Ovary (tissue), 7 donors: ENCODE measurements at regions not wholly inside any gene's neighbourhood (a gene's known extent, or its start where the extent isn't known, plus 50 kb on each side); places are given as distances from the start of the nearest gene placed in this dataset.

Experiments used
- DNase-seq, 5 donors: peaks; one replicate each; pipeline ENCODE4 v3.0.0-alpha.2; 2019 to 2020
- H3K27ac ChIP-seq, 2 donors: fragments of 200-600 bp; one replicate each; pipeline versions ENCODE4 v1.5.1 to v1.8.0; 2019 to 2022
- H3K27me3 ChIP-seq: fragments of 200-600 bp; one replicate; pipeline ENCODE4 v1.8.0; 2022
- H3K36me3 ChIP-seq: fragments of 200-600 bp; sonication (generic); one replicate; pipeline ENCODE4 v1.5.1; 2019
- H3K4me1 ChIP-seq: one replicate; pipeline ENCODE4 v1.8.1; 2013; ENCODE audit warnings: mild to moderate bottlenecking, moderate library complexity; ENCODE audit not compliant: insufficient read depth
- H3K4me3 ChIP-seq: fragments of 200-600 bp; sonication (generic); one replicate; pipeline ENCODE4 v1.5.1; 2017
- H3K9me3 ChIP-seq, 2 donors: fragments of 200-600 bp in 1 of 2; sonication (generic) in 1 of 2; one replicate each; pipeline versions ENCODE4 v1.5.1 to v1.8.1; 2013 to 2019; ENCODE audit warnings: mild to moderate bottlenecking in 1 of 2, moderate library complexity in 1 of 2
- EP300 ChIP-seq: sonication (generic); formaldehyde crosslinking; IDR thresholded peaks from one replicate; pipeline ENCODE4 v1.6.1; 2017; ENCODE audit warnings: antibody characterized with exemption
- POLR2A ChIP-seq: fragments of 450-650 bp; IDR thresholded peaks from one replicate; pipeline ENCODE4 v1.6.1; 2017; ENCODE audit warnings: antibody characterized with exemption, mild to moderate bottlenecking, moderate library complexity
- WGBS, 3 donors: extraction: QIAGEN DNeasy Blood & Tissue Kit in 1 of 3; methylation state at CpG; one replicate each; pipeline versions ENCODE4 v1.1.5 to v1.1.7; 2013 to 2017; 5-methylcytosine and 5-hydroxymethylcytosine counted together
- intact Hi-C, 4 donors: fragments of 100-400 bp; cut with DNase I; formaldehyde crosslinking; loops; one replicate each; pipeline versions ENCODE4 v1.11.0 to v1.15.1; 2022 to 2023
- TF ChIP-seq, protein P1 (sequence below), 3 donors: fragments of 450-650 bp in 2 of 3; fragments of 200-600 bp in 1 of 3; IDR thresholded peaks; one replicate each; pipeline versions ENCODE4 v1.5.1 to v1.8.0; 2016 to 2022; ENCODE audit warnings: antibody characterized with exemption in 3 of 3, mild to moderate bottlenecking in 1 of 3
- donor health status: DM: no; HTN: no; CAD: no; lungs with moderate emphysema.
- donor health status: DM: no; HTN: no; CAD: no.
- donor health status: Bipolar disorder and iron deficiency.
- donor health status: DM: no; HTN: no; CAD: no.
- donor health status: DM: yes; HTN: yes; CAD: no.

DNA sequence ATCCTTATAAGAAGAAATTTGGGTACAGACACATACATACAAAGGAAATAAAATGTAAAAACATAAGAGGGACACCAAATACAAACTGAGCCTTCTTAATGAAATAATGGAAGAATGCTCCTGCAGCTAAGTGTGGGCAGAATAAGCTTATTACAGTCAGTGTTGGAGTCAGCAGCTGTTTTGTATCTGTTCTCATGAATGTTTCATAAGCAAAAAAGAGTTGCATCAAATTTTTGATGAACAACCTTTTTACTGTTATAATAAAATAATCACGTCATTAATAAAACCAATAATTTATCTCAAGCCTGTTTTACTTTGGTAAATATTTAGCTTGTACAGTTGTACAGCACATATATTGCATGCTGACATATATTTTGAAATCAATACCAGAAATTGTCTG lies 545.6 kb downstream of the LRRC70 start:
- H3K27me3 ChIP-seq: no peaks in the 10 kb centered on the region
- WGBS, 3 donors: 88 to 92% (median 91%) methylated on average over 1 of the region's 1 CpG
- H3K4me1 ChIP-seq: no peaks in the 10 kb centered on the region
- H3K9me3 ChIP-seq: no peaks in the 10 kb centered on the region
- H3K36me3 ChIP-seq: no peaks in the 10 kb centered on the region
- no peak overlapping the region for H3K27ac ChIP-seq
- no peak overlapping the region for H3K4me3 ChIP-seq
- no peak for DNase-seq
- intact Hi-C loops: no loop called here
- TF ChIP-seq POLR2A (no peak), EP300 (no peak)
- TF ChIP-seq, protein P1, sequence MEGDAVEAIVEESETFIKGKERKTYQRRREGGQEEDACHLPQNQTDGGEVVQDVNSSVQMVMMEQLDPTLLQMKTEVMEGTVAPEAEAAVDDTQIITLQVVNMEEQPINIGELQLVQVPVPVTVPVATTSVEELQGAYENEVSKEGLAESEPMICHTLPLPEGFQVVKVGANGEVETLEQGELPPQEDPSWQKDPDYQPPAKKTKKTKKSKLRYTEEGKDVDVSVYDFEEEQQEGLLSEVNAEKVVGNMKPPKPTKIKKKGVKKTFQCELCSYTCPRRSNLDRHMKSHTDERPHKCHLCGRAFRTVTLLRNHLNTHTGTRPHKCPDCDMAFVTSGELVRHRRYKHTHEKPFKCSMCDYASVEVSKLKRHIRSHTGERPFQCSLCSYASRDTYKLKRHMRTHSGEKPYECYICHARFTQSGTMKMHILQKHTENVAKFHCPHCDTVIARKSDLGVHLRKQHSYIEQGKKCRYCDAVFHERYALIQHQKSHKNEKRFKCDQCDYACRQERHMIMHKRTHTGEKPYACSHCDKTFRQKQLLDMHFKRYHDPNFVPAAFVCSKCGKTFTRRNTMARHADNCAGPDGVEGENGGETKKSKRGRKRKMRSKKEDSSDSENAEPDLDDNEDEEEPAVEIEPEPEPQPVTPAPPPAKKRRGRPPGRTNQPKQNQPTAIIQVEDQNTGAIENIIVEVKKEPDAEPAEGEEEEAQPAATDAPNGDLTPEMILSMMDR (IDR thresholded peaks at IDR 0.05): no peak

DNA sequence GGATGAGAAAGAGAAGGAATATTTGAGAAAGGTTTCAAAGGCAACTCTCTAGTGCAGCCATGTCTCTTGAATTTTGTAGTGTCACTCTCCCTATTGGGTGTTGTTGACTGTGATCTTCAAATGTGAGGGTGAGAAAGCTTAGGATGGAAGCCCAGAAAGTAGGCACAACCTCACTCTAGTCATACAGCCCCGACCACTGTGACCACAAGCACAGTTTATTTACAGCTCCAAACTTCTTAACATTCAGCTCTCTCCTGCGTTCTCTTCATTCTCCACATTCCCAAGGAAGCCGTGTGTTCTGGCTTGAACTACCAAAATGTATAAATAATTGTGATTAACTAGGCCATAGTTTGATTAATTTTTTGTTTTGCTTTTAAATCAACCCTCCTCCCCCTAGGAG lies 542.9 kb downstream of the LRRC70 start:
- Histone ChIP-seq H3K36me3 (no peaks in the 10 kb centered on the region), H3K4me1 (no peaks in the 10 kb centered on the region), H3K27ac (no peak overlapping the region), H3K27me3 (no peaks in the 10 kb centered on the region), H3K4me3 (no peak overlapping the region), H3K9me3 (no peaks in the 10 kb centered on the region)
- TF ChIP-seq, protein P1 (IDR thresholded peaks at IDR 0.05): no peak
- TF ChIP-seq POLR2A (no peak), EP300 (no peak)
- no peak for DNase-seq
- intact Hi-C loops: no loop called here
- WGBS, 3 donors: 44 to 54% (median 48%) methylated on average over 3 of the region's 3 CpGs

DNA sequence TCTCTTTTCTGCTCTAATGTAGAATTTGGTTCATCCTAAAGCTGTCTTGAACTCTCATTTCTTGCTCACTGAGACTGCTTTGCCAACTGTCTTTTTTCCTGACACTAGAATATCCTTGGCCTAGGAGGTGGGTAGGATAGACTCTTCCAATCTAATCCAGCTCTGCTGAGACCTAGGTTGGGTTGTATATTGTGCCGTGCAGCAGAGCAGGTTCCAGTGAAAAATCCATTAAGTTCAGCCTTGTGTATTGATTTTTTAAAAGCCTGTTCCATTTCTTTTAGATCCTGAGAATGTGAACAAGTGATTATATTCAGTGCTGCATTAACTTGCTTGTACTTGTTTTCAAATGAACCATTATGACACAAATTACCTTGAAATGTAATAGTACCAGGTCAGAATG lies 539.6 kb downstream of the LRRC70 start:
- WGBS, 3 donors: 44 to 100% (median 99%) methylated on average over 1 of the region's 1 CpG
- Histone ChIP-seq H3K4me3 (no peak overlapping the region), H3K9me3 (no peaks in the 10 kb centered on the region), H3K4me1 (no peaks in the 10 kb centered on the region), H3K27ac (no peak overlapping the region), H3K27me3 (no peaks in the 10 kb centered on the region), H3K36me3 (no peaks in the 10 kb centered on the region)
- no peak for DNase-seq
- TF ChIP-seq EP300 (no peak), POLR2A (no peak)
- TF ChIP-seq, protein P1 (IDR thresholded peaks at IDR 0.05): no peak
- intact Hi-C loops: no loop called here

DNA sequence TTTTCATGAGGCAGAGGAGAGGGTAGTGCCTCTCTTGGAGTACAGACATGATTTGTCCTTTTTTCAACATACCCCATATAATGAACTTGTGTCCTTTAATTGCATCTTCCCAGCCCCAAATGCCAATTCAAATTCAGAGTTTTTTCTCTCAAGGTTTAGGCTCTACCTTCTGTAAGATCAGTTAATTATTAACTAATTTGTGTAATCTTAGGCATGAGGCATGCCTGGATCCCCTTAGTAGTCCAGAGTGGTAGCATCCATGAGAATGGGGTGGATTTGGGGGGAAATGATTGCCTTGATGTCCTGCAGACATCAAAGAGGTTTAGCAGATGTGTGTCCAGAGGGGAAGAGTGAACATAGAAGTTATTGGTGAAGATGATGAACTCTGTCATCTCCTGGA lies 533.3 kb downstream of the LRRC70 start:
- no peaks in the 10 kb centered on the region for H3K27me3 ChIP-seq
- no peaks in the 10 kb centered on the region for H3K9me3 ChIP-seq
- H3K4me3 ChIP-seq: no peak overlapping the region
- intact Hi-C loops: no loop called here
- no peaks in the 10 kb centered on the region for H3K36me3 ChIP-seq
- DNase-seq: no peak
- no peak for TF ChIP-seq POLR2A
- TF ChIP-seq, protein P1 (IDR thresholded peaks at IDR 0.05): no peak
- no peak for TF ChIP-seq EP300
- no peaks in the 10 kb centered on the region for H3K4me1 ChIP-seq
- H3K27ac ChIP-seq: no peak overlapping the region

DNA sequence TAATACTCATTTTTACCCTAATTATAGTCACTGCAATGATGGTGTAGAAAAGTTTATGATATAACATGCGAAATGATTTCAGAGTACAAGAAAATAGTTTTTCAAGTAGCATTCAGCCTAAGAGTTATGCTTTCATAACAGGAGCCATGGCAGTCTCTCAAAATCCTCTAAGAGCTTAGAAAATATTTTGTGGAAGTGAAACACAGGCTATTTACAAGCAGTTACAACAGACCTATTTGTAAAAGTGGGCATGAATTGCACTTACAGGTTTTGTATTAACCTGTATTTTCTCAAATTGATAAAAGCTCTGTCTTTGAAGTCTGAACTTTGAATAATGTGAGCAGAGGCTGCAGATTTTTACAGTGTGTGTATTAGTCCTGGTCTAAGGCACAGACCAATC lies 523.3 kb downstream of the LRRC70 start:
- H3K9me3 ChIP-seq: no peaks in the 10 kb centered on the region
- no peak overlapping the region for H3K27ac ChIP-seq
- no peak overlapping the region for H3K4me3 ChIP-seq
- 69 to 81% (median 80%) methylated on average over 1 of the region's 1 CpG for WGBS, 3 donors
- peaks cover 2% of the 10 kb centered on the region for H3K4me1 ChIP-seq
- DNase-seq: no peak
- H3K27me3 ChIP-seq: no peaks in the 10 kb centered on the region
- no peaks in the 10 kb centered on the region for H3K36me3 ChIP-seq
- intact Hi-C loops: no loop called here
- TF ChIP-seq POLR2A (no peak), EP300 (no peak)
- TF ChIP-seq, protein P1 (IDR thresholded peaks at IDR 0.05): no peak
